CD4-positive, alpha-beta T cell treated with Interleukin-15 for 4 hours (primary cell): ENCODE measurements at regions not wholly inside any gene's neighbourhood (a gene's known extent, or its start where the extent isn't known, plus 50 kb on each side); places are given as distances from the start of the nearest gene placed in this dataset.

ENCODE experiments used
- DNase-seq: peaks from one replicate; pipeline ENCODE4 v3.0.0-alpha.2; 2020; ENCODE audit warnings: low spot score

GRCh38 chr4:180596888-180597483, 1646.2 kb upstream of the TENM3 start:
- no peak for DNase-seq

GRCh38 chr4:180598281-180598680, 1644.9 kb upstream of the TENM3 start:
- no peak for DNase-seq

- DNase-seq, result no peak
Measured at GRCh38 chr4:180603791-180604190, 1639.4 kb upstream of the TENM3 start.

- no peak for DNase-seq
Measured at GRCh38 chr4:180610324-180610723, 1632.9 kb upstream of the TENM3 start.

GRCh38 chr4:180615746-180616145, 1627.5 kb upstream of the TENM3 start:
- DNase-seq, result no peak

GRCh38 chr4:180617196-180617595, 1626.0 kb upstream of the TENM3 start:
- DNase-seq, result no peak

GRCh38 chr4:180618396-180618795, 1624.8 kb upstream of the TENM3 start:
- no peak for DNase-seq

- DNase-seq, result no peak
Measured at GRCh38 chr4:180619440-180619839, 1623.8 kb upstream of the TENM3 start.

- DNase-seq, result no peak
Measured at GRCh38 chr4:180622254-180622653, 1620.9 kb upstream of the TENM3 start.

GRCh38 chr4:180625653-180626052, 1617.5 kb upstream of the TENM3 start:
- DNase-seq, result no peak

GRCh38 chr4:180630012-180630665, 1613.1 kb upstream of the TENM3 start:
- no peak for DNase-seq

- no peak for DNase-seq
Measured at GRCh38 chr4:180634306-180634705, 1608.9 kb upstream of the TENM3 start.

- no peak for DNase-seq
Measured at GRCh38 chr4:180635281-180635680, 1607.9 kb upstream of the TENM3 start.

- DNase-seq, result no peak
Measured at GRCh38 chr4:180636696-180637404, 1606.4 kb upstream of the TENM3 start.

- no peak for DNase-seq
Measured at GRCh38 chr4:180637616-180638015, 1605.6 kb upstream of the TENM3 start.

- no peak for DNase-seq
Measured at GRCh38 chr4:180640193-180640592, 1603.0 kb upstream of the TENM3 start.

- DNase-seq, result no peak
Measured at GRCh38 chr4:180641495-180641894, 1601.7 kb upstream of the TENM3 start.

GRCh38 chr4:180642732-180643131, 1600.5 kb upstream of the TENM3 start:
- no peak for DNase-seq

- no peak for DNase-seq
Measured at GRCh38 chr4:180650273-180650672, 1592.9 kb upstream of the TENM3 start.

GRCh38 chr4:180652533-180652932, 1590.7 kb upstream of the TENM3 start:
- DNase-seq, result no peak

- DNase-seq, result no peak
Measured at GRCh38 chr4:180655886-180656285, 1587.3 kb upstream of the TENM3 start.

- DNase-seq, result no peak
Measured at GRCh38 chr4:180657881-180658280, 1585.3 kb upstream of the TENM3 start.

- peak; percentile 43 for DNase-seq
Measured at GRCh38 chr4:180664766-180665368, 1578.3 kb upstream of the TENM3 start.
